GM12878 (cell line): ENCODE measurements at regions not wholly inside any gene's neighbourhood (a gene's known extent, or its start where the extent isn't known, plus 50 kb on each side); places are given as distances from the start of the nearest gene placed in this dataset.

Experiments used
- BHLHE40 ChIP-seq, 2 experiments: fragments of 450-650 bp in 1 of 2; IDR thresholded peaks; 2 replicates each; pipeline ENCODE4 v1.6.1; 2011 to 2017; ENCODE audit warnings: low read depth in 2 of 2, borderline replicate concordance in 1 of 2, improper control_type of control experiment in 1 of 2, low read length in 1 of 2, mild to moderate bottlenecking in 1 of 2
- EP300 ChIP-seq, 2 experiments: fragments of 150-350 bp in 1 of 2; IDR thresholded peaks; 2 replicates each; pipeline ENCODE4 v1.6.1; 2011 to 2012; ENCODE audit warnings: low read depth in 2 of 2, low read length in 2 of 2, borderline replicate concordance in 1 of 2, improper control_type of control experiment in 1 of 2, inconsistent platforms in 1 of 2; ENCODE audit not compliant: control insufficient read depth in 1 of 2
- POLR2A ChIP-seq: IDR thresholded peaks from 2 replicates; pipeline ENCODE4 v1.6.1; 2011; ENCODE audit warnings: low read depth, mild to moderate bottlenecking, low read length
- TF ChIP-seq, protein P1 (sequence below): IDR thresholded peaks from 2 replicates; pipeline ENCODE4 v1.6.1; 2012; ENCODE audit warnings: low read length, inconsistent platforms
- TF ChIP-seq, protein P2 (sequence below), 3 experiments: IDR thresholded peaks in 2 of 3; conservative IDR thresholded peaks in 1 of 3; 2 replicates each; pipeline ENCODE4 v1.5.1; 2011; ENCODE audit warnings: low read depth in 3 of 3, low read length in 3 of 3, mild to moderate bottlenecking in 3 of 3, control low read depth in 2 of 3, moderate library complexity in 2 of 3, inconsistent platforms in 1 of 3, mixed read lengths in 1 of 3; ENCODE audit not compliant: control insufficient read depth in 2 of 3, insufficient read depth in 1 of 3; ENCODE audit errors: extremely low read depth in 1 of 3
- TF ChIP-seq, protein P3 (sequence below): IDR thresholded peaks from 2 replicates; pipeline ENCODE4 v1.6.1; 2011; ENCODE audit warnings: low read depth, low read length, improper control_type of control experiment, borderline replicate concordance
- TF ChIP-seq, protein P4 (sequence below): fragments of 450-650 bp; IDR thresholded peaks from 2 replicates; pipeline ENCODE4 v1.6.1; 2016; ENCODE audit warnings: mild to moderate bottlenecking

DNA sequence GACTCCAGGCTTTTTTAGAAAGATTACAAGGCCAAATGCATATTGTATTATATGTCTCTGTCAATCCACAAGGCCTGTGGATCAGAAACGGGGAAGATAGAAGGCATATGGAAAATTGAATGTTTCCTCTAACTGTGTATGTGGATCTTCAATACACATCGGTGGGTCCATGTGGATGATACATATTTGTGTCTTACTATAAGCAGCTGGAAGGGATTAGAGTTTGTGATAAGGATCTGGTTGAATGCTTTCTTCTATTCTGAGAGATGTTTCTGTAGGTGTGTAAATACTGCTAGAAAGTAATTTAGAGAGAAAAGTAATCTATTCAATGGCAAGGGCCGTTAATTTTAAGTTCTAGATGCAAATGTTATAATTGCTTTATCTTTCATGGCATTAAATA lies 137.8 kb upstream of the AKR1E2 start:
- TF ChIP-seq, protein P1, sequence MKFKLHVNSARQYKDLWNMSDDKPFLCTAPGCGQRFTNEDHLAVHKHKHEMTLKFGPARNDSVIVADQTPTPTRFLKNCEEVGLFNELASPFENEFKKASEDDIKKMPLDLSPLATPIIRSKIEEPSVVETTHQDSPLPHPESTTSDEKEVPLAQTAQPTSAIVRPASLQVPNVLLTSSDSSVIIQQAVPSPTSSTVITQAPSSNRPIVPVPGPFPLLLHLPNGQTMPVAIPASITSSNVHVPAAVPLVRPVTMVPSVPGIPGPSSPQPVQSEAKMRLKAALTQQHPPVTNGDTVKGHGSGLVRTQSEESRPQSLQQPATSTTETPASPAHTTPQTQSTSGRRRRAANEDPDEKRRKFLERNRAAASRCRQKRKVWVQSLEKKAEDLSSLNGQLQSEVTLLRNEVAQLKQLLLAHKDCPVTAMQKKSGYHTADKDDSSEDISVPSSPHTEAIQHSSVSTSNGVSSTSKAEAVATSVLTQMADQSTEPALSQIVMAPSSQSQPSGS, result no peak
- TF ChIP-seq EP300 (IDR thresholded peaks at IDR 0.05; ENCODE audit: borderline replicate concordance in 1 of 2, control insufficient read depth in 1 of 2, low read depth in 2 of 2, low read length in 2 of 2) (no peak), POLR2A (no peak), BHLHE40 (IDR thresholded peaks at IDR 0.05; ENCODE audit: borderline replicate concordance in 1 of 2, low read depth in 2 of 2, low read length in 1 of 2) (no peak)
- TF ChIP-seq, protein P2, sequence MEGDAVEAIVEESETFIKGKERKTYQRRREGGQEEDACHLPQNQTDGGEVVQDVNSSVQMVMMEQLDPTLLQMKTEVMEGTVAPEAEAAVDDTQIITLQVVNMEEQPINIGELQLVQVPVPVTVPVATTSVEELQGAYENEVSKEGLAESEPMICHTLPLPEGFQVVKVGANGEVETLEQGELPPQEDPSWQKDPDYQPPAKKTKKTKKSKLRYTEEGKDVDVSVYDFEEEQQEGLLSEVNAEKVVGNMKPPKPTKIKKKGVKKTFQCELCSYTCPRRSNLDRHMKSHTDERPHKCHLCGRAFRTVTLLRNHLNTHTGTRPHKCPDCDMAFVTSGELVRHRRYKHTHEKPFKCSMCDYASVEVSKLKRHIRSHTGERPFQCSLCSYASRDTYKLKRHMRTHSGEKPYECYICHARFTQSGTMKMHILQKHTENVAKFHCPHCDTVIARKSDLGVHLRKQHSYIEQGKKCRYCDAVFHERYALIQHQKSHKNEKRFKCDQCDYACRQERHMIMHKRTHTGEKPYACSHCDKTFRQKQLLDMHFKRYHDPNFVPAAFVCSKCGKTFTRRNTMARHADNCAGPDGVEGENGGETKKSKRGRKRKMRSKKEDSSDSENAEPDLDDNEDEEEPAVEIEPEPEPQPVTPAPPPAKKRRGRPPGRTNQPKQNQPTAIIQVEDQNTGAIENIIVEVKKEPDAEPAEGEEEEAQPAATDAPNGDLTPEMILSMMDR (IDR thresholded peaks at IDR 0.05 in 2 of 3, conservative IDR thresholded peaks at IDR 0.05 in 1 of 3; ENCODE audit: control insufficient read depth in 2 of 3, extremely low read depth in 1 of 3, insufficient read depth in 1 of 3, low read depth in 3 of 3, low read length in 3 of 3), result no peak
- TF ChIP-seq, protein P3, sequence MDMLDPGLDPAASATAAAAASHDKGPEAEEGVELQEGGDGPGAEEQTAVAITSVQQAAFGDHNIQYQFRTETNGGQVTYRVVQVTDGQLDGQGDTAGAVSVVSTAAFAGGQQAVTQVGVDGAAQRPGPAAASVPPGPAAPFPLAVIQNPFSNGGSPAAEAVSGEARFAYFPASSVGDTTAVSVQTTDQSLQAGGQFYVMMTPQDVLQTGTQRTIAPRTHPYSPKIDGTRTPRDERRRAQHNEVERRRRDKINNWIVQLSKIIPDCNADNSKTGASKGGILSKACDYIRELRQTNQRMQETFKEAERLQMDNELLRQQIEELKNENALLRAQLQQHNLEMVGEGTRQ, result no peak
- TF ChIP-seq, protein P4, sequence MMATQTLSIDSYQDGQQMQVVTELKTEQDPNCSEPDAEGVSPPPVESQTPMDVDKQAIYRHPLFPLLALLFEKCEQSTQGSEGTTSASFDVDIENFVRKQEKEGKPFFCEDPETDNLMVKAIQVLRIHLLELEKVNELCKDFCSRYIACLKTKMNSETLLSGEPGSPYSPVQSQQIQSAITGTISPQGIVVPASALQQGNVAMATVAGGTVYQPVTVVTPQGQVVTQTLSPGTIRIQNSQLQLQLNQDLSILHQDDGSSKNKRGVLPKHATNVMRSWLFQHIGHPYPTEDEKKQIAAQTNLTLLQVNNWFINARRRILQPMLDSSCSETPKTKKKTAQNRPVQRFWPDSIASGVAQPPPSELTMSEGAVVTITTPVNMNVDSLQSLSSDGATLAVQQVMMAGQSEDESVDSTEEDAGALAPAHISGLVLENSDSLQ, result no peak
